AG20443 (cell line): ENCODE measurements at regions not wholly inside any gene's neighbourhood (a gene's known extent, or its start where the extent isn't known, plus 50 kb on each side); places are given as distances from the start of the nearest gene placed in this dataset.

Experiments
- DNase-seq: peaks from one replicate; pipeline ENCODE4 v3.0.0; 2012; ENCODE audit warnings: low spot score, mixed read lengths

DNA sequence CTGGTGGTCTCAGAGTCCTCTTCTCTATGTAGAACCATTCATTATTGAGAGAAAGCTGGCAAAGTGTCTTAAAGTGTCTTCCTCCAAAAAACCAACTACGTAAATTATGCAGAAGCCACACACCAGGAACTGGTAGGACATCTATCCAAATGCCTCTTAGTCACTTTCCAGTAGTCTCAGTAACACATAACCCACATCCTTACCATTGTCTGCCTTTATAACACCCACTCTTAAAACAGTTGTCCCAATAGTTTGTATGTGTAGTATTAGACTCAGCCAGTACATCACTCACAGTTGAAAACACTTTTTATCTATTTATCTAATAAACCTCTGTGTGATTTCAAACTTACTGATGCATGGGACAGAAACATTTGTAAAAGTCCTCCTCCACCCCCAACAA lies 143.6 kb upstream of the HNRNPA3 start:
- no peak for DNase-seq

DNA sequence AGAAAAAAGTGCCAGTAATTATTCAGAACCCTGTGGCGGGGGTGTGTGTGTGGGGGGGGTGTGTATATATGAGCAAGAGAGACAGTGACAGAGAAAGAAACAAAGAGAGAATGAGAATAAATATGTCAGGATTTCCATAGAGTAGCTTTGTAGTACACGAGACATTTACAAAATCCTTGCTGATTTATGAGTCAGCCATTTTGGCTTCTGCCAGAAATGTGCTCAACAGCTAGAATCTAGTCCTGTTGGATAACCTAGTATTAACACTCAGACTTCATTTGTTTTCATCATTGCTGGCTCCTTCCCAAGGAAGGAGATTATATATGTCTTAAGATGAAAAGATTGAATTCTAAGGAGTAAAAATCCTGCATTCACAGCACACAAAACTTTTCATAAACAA lies 140.5 kb upstream of the HNRNPA3 start:
- no peak for DNase-seq

DNA sequence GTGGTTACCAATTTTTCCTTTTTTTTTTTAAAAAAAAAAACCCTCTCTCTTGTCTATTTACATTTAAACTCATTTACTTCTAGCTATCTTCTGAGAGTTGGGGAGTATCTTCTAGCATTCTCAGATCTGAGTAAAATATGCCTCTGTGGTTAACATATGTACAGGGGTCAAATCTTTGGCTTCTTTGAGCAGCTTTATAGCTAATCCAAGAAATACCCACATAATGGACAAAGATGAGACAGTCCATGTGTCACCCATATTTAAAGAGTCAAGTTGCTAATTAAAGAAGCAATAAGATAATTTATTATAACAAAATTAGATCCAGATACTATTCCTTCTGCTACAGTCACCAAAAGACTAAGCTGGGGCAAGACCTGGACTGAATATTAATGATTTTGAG lies 139.0 kb upstream of the HNRNPA3 start:
- DNase-seq, result no peak

GRCh38 chr2:177074099-177074710 lies 138.4 kb upstream of the HNRNPA3 start:
- no peak for DNase-seq

- peak; percentile 23 for DNase-seq
Observed at GRCh38 chr2:177075254-177075653, 137.3 kb upstream of the HNRNPA3 start.

DNA sequence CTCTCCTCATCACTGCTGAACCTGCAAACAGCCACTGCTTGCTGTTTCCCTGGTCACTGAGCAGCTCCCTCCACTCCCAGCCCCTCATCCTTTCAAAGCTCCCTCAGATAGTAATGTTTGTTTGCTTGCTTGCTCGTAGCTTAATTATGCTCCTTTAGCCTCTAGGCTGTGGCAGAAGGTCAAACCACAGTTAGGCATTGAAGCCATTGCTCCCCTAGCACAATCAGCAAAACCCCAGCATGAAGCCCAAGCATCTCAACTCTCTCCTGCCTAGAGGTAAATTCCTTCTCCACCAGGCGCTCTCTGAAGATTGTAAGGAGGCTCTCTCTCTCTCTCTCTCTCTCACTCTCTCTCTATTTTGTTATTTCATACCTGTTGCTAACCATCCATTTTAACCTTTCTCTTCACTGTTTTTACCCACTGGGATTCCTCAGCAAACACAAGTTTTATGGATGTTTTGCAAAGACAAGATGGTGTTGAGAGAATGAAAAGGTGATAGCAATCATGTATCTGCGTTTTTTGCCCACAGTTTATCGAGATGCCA lies 135.9 kb upstream of the HNRNPA3 start:
- no peak for DNase-seq

GRCh38 chr2:177077778-177078177 lies 134.8 kb upstream of the HNRNPA3 start:
- DNase-seq, result no peak

DNA sequence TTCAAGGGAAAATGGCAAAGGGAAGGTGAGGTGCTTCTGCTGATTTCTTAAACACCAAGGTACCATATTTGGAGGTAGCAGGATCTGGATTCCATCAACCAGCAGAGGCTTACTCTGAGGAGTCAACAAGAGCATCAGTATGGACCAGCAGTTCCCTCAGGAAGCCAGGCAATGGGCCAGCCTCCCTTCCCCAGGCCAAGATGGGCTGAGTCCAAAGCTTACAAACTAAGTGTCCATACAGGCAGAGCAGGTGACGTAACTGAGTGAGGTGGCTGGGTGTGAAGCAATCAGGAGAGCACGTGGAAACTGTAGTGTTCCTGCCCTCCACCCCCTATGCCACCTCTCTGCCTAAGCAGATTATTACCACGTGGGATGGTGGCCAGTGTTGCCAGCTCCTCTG lies 134.2 kb upstream of the HNRNPA3 start:
- DNase-seq, result peak; percentile 47

DNA sequence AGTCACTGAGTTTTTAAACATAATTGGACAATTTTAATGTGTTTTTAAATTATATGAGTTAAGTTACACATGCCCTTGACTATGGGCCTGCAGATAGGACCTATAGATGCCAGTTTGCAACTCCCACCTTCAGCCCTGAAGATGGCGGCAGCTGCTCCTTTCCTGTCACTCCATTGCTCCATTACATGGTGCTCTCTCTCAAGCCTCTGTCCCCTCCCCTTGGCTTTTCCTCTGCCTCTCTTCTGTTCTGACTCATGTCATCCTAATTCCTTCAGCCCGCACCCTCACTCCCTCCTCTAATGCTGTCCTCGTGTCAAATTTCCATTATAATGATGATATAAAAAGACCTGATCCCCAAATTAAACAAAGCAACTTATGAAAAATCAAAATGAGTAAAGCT lies 133.7 kb upstream of the HNRNPA3 start:
- peak; percentile 29 for DNase-seq

GRCh38 chr2:177080746-177081284 lies 131.8 kb upstream of the HNRNPA3 start:
- no peak for DNase-seq

GRCh38 chr2:177084607-177085006 lies 128.0 kb upstream of the HNRNPA3 start:
- no peak for DNase-seq

- DNase-seq, result no peak
Observed at GRCh38 chr2:177088529-177088928, 124.1 kb upstream of the HNRNPA3 start.

DNA sequence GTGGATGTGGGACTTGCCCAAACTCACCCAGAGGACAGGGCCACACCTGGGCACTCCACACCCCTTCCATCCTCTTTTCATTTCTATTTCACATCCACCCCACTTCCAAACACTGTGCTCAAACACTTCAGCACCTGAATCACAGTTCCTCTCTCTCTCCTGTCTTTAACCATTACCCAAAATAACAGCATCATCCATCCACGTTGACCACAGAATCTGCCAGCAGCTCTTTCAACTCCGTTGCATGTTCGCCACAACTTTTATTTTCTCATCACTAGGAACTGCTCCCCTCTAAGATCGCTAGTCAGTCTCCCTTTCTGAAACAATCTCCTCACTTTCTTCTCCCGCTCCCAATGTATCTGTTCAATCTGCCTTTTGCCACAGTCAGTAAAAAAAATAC lies 121.6 kb upstream of the HNRNPA3 start:
- no peak for DNase-seq

DNA sequence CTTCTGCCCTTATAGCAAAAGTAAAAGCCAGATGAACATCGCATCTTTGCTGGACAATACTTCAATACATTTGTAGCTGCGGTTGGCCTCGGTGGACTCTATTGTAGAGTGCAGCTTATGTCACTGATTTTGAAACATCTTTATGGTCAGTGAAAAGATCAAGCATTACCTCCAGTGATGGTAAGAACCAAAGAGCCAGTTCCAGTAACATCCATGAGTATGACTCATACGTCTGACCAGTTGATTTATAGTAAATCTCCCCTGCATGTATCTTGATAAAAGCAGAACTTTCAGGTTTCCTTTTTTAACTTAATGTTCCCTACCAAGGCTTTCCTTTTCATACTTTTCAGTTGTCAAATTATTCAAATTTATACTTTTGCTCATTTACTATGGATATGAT lies 119.2 kb upstream of the HNRNPA3 start:
- no peak for DNase-seq

DNA sequence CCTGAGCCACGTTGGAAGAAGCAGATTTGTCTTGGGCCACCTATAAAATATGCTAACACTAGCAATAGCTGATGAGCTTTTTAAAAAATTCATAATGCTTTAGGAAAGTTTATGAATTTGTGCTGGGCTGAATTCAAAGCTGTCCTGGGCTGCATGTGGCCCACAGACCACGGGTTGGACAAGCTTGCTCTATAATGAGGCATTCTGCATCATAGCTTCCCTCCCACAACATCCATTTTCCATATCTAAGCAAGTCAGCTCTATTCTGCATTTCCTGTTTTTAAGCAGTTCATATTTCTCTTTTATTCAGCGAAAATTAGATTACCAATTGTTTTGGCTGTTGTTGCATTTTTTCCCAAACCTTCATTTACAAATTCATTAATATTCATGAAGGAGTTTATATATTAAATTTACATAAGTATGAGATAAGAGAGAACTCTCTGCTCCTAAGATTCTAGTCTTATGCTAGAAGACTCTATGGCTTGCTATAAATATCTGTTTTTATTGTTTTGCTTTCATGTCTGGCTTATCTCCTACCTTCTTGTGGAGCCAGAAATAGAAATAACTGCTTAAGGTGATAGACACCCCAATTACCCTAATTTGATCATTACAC lies 114.5 kb upstream of the HNRNPA3 start:
- DNase-seq, result no peak

GRCh38 chr2:177101930-177102329 lies 110.7 kb upstream of the HNRNPA3 start:
- DNase-seq, result no peak

DNA sequence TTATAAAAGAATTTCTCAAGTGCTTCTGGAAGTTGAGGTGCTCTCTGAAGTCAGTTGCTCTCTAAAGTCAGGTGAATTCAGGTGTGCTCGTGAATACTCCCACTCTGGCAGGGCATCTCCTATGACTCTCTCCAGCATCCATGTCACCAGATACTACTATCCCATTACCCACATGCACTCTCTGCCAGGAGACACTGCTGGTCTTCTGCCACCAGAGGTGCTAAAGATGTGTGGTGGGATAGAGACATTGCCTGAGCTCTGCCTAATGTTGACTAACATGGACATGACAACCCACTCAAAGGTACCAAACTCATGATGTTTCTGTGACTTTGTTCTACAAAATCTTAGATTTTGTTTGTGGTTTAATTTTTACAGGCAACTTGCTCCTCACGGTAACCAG lies 106.4 kb upstream of the HNRNPA3 start:
- no peak for DNase-seq

DNA sequence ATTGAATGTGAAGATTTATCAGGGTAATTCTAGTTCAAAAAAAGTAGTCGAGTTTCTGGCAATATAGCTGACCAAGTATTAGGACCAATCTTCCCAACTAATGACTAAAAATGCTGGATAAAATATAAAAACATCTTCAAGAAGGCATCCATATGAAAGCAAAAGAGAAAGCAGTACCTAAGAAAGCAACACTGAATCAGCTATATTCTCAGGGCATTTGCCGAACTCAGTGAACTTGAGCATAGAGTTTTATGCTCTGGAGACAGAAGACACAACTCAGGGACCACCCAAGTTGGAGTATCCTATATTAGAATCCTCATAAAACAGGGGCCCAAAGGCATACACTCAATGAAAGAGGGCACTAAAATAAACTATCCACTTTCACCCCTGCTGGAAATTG lies 103.7 kb upstream of the HNRNPA3 start:
- DNase-seq, result no peak

DNA sequence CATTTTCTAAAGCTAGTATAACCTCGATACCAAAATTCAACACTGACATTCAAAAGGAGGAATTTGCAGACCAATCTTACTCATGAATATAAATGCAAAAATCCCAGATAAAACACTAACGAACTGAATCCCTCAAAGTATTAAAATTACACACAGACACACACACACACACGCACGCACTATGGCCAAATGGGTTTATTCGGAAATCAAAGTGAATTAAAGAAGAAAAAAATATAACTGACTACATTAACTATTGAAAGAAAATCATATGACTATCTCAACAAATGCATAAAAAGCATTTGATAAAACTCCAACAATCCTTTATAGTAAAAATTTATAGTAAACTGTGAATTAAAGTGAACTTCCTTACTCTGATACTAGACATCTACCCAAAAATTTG lies 97.9 kb upstream of the HNRNPA3 start:
- no peak for DNase-seq

GRCh38 chr2:177117755-177118154 lies 94.8 kb upstream of the HNRNPA3 start:
- DNase-seq, result no peak

GRCh38 chr2:177118636-177119035 lies 94.0 kb upstream of the HNRNPA3 start:
- no peak for DNase-seq

DNA sequence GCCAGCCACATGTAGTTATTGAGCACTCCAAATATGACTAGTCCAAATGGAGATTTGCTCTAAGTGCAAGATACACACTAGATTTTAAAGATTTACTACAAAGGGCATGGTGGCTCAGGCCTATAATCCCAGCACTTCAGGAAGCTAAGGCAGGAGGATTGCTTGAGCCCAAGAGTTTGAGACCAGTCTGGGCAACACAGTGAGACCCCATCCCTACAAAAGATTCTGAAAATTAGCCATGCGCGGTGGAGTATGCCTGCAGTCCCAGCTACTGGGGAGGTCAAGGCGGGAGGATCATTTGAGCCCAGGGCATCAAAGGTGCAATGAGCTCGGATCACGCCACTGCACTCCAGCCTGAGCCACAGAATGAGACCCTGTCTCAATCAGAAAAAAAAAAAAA lies 93.5 kb upstream of the HNRNPA3 start:
- no peak for DNase-seq

- DNase-seq, result no peak
Observed at GRCh38 chr2:177123048-177123447, 89.5 kb upstream of the HNRNPA3 start.

DNA sequence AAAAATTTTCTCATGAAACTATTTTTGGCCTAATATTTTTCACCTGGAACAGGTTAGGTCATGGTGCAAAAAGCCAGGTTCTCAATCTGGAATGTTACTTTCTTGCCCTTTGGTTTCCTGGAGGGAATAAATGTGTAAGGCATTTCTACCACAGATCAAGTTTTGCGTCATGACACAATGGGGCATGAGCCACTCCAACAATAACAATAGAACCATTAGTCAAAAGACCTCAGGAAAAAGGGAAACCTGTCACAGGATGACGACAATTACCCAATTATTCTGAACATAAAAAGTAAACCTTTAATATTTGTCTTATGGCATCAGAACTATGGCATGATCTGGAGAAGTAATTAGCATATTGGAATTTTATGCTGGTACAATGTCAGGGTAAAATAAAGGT lies 88.2 kb upstream of the HNRNPA3 start:
- DNase-seq, result no peak
